ENCODE measurements at regions not wholly inside any gene's neighbourhood (a gene's known extent, or its start where the extent isn't known, plus 50 kb on each side); places are given as distances from the start of the nearest gene placed in this dataset.

DNA sequence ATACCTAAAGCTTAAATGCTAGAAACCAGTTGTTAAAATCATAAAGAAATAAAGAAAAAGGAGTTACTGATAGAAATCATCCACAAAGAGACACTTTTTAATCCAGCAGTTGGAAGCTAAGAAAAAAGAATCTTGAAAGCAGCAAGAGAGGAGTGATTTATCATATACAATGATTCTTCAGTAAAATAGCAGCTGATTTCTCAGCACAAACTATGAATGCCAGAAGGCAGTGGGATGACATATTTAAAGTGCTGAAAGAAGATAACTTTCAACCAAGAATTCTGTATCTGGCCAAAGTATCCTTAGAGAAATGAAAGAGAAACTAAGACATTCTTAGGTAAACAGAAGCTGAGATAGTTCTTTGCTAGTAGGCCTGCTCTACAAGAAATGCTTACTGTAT, 366.0 kb downstream of the HTR1A start:
- Mint-ChIP-seq H3K4me1 (ENCODE audit: unreplicated experiment) (no peaks in the 10 kb centered on the region), H3K27me3 (no peaks in the 10 kb centered on the region), H3K27ac (no peak overlapping the region), H3K4me3 (no peak overlapping the region), H3K36me3 (no peaks in the 10 kb centered on the region), H3K9me3 (no peaks in the 10 kb centered on the region)
- TF ChIP-seq, protein P1, sequence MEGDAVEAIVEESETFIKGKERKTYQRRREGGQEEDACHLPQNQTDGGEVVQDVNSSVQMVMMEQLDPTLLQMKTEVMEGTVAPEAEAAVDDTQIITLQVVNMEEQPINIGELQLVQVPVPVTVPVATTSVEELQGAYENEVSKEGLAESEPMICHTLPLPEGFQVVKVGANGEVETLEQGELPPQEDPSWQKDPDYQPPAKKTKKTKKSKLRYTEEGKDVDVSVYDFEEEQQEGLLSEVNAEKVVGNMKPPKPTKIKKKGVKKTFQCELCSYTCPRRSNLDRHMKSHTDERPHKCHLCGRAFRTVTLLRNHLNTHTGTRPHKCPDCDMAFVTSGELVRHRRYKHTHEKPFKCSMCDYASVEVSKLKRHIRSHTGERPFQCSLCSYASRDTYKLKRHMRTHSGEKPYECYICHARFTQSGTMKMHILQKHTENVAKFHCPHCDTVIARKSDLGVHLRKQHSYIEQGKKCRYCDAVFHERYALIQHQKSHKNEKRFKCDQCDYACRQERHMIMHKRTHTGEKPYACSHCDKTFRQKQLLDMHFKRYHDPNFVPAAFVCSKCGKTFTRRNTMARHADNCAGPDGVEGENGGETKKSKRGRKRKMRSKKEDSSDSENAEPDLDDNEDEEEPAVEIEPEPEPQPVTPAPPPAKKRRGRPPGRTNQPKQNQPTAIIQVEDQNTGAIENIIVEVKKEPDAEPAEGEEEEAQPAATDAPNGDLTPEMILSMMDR (conservative IDR thresholded peaks at IDR 0.05), result no peak
- DNase-seq (ENCODE audit: extremely low spot score, unreplicated experiment), result no peak

DNA sequence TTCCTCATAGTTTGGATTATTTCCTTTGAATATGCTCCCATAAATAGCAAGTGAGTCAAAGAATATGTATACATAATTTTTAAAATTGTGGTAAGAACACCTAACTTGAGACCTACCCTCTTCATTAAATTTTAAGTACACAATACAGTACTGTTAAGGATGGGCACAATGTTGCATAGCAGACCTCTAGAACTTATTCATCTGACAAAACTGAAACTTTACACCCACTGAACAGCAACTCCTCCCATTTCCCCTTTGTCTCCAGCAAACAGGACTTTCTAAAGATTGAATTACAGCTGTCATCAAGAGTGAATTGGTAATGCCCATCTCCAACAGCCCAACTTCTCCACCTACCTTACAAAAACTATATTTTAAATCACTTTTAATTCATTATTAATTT, 388.9 kb downstream of the HTR1A start:
- H3K36me3 Mint-ChIP-seq, result no peaks in the 10 kb centered on the region
- no peaks in the 10 kb centered on the region for H3K4me1 Mint-ChIP-seq (ENCODE audit: unreplicated experiment)
- H3K4me3 Mint-ChIP-seq, result no peak overlapping the region
- H3K27ac Mint-ChIP-seq, result no peak overlapping the region
- H3K27me3 Mint-ChIP-seq, result no peaks in the 10 kb centered on the region
- H3K9me3 Mint-ChIP-seq, result peaks cover under 1% of the 10 kb centered on the region
- DNase-seq (ENCODE audit: extremely low spot score, unreplicated experiment), result no peak
- TF ChIP-seq, protein P1 (conservative IDR thresholded peaks at IDR 0.05), result no peak

DNA sequence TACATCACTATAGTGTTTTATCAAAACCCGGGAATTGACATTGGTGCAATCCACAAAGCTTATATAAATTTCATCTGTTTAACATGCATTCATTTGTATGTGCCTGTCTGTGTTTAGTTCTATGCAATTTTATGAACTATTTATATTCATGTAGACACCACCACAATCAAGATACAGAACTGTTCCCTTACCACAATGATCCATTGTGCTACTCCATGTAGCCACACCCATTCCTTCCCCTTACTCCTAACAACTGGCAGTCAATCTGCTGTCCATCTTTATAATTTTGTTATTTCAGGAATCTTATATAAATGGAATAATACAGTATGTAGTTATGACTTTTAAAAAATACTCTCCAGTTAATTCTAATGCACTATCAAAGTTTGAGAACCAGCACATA, 389.5 kb downstream of the HTR1A start:
- DNase-seq (ENCODE audit: extremely low spot score, unreplicated experiment), result no peak
- H3K36me3 Mint-ChIP-seq, result no peaks in the 10 kb centered on the region
- no peak overlapping the region for H3K27ac Mint-ChIP-seq
- TF ChIP-seq, protein P1 (conservative IDR thresholded peaks at IDR 0.05), result no peak
- H3K9me3 Mint-ChIP-seq, result no peaks in the 10 kb centered on the region
- H3K4me1 Mint-ChIP-seq (ENCODE audit: unreplicated experiment), result no peaks in the 10 kb centered on the region
- H3K4me3 Mint-ChIP-seq, result no peak overlapping the region
- no peaks in the 10 kb centered on the region for H3K27me3 Mint-ChIP-seq

DNA sequence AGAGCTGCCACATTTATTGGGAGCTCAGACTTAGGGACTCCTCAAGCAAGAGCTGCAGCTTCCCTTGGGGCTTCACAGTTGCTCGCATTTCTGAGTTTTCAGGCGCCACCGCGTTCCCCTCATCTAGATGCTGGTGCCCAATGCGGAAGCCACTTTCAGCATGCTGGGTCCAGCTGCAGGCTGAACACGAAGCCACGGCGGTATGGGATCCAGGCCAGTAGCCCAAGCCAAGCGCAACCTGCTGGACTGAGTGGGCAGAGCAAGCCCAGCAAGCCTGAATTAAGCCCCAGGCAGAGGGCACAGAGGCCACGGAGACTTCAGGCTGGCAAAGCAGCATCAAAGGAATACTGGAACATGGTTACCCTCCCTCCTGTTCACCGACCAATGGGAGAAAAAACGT, 391.5 kb downstream of the HTR1A start:
- no peaks in the 10 kb centered on the region for H3K36me3 Mint-ChIP-seq
- no peak for DNase-seq (ENCODE audit: extremely low spot score, unreplicated experiment)
- no peaks in the 10 kb centered on the region for H3K9me3 Mint-ChIP-seq
- no peak overlapping the region for H3K27ac Mint-ChIP-seq
- H3K27me3 Mint-ChIP-seq, result no peaks in the 10 kb centered on the region
- TF ChIP-seq, protein P1 (conservative IDR thresholded peaks at IDR 0.05), result no peak
- H3K4me1 Mint-ChIP-seq (ENCODE audit: unreplicated experiment), result no peaks in the 10 kb centered on the region
- no peak overlapping the region for H3K4me3 Mint-ChIP-seq

DNA sequence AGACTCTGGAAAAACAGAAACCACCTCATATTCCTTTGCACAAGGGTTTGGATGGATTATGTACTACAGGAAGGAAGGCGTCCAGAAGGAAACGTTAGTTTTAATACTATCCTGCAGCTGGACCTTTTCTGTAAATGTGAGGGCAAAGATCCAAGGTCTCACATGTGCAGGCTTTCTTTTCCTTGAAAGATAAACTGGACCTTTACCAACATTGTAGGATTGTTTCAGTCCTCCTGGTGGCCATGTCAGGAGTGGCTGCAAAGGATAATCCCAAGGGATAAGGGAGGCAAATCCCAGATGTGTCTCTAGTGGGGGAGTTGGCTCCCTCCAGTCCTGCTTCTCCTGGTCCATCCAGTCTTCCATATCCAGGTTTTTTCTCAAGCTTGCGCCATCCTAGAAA, 397.5 kb downstream of the HTR1A start:
- no peak for DNase-seq (ENCODE audit: extremely low spot score, unreplicated experiment)
- TF ChIP-seq, protein P1 (conservative IDR thresholded peaks at IDR 0.05), result no peak
- Mint-ChIP-seq H3K27me3 (no peaks in the 10 kb centered on the region), H3K27ac (no peak overlapping the region), H3K4me1 (ENCODE audit: unreplicated experiment) (no peaks in the 10 kb centered on the region), H3K4me3 (no peak overlapping the region), H3K9me3 (no peaks in the 10 kb centered on the region), H3K36me3 (no peaks in the 10 kb centered on the region)

Measured in type B pancreatic cell (in vitro differentiated cells).